Fibroblast of skin of back (primary cell): ENCODE measurements at regions not wholly inside any gene's neighbourhood (a gene's known extent, or its start where the extent isn't known, plus 50 kb on each side); places are given as distances from the start of the nearest gene placed in this dataset.
"Not testable (repeated sequence)": the region's sequence is repeated elsewhere in the genome, so short reads cannot be mapped to it uniquely, and the experiment has no call there.

Experiments used
- DNase-seq: peaks from one replicate; pipeline ENCODE4 v3.0.0-alpha.2; 2013

GRCh38 chr10:46810222-46810621 lies 101.0 kb upstream of the PTPN20 start:
- DNase-seq = not testable (repeated sequence)

GRCh38 chr10:46816126-46816525 lies 95.1 kb upstream of the PTPN20 start:
- DNase-seq = not testable (repeated sequence)

- not testable (repeated sequence) for DNase-seq
Observed at GRCh38 chr10:46840393-46841050, 70.7 kb upstream of the PTPN20 start.

- DNase-seq = not testable (repeated sequence)
Observed at GRCh38 chr10:46841051-46841593, 70.1 kb upstream of the PTPN20 start.

GRCh38 chr10:46845194-46845593 lies 66.0 kb upstream of the PTPN20 start:
- DNase-seq = not testable (repeated sequence)

GRCh38 chr10:46845640-46846039 lies 65.6 kb upstream of the PTPN20 start:
- DNase-seq = not testable (repeated sequence)

GRCh38 chr10:46860753-46861152 lies 50.5 kb upstream of the PTPN20 start:
- DNase-seq = not testable (repeated sequence)
